ENCODE measurements at regions not wholly inside any gene's neighbourhood (a gene's known extent, or its start where the extent isn't known, plus 50 kb on each side); places are given as distances from the start of the nearest gene placed in this dataset.
"Not testable (repeated sequence)": the region's sequence is repeated elsewhere in the genome, so short reads cannot be mapped to it uniquely, and the experiment has no call there.

DNA sequence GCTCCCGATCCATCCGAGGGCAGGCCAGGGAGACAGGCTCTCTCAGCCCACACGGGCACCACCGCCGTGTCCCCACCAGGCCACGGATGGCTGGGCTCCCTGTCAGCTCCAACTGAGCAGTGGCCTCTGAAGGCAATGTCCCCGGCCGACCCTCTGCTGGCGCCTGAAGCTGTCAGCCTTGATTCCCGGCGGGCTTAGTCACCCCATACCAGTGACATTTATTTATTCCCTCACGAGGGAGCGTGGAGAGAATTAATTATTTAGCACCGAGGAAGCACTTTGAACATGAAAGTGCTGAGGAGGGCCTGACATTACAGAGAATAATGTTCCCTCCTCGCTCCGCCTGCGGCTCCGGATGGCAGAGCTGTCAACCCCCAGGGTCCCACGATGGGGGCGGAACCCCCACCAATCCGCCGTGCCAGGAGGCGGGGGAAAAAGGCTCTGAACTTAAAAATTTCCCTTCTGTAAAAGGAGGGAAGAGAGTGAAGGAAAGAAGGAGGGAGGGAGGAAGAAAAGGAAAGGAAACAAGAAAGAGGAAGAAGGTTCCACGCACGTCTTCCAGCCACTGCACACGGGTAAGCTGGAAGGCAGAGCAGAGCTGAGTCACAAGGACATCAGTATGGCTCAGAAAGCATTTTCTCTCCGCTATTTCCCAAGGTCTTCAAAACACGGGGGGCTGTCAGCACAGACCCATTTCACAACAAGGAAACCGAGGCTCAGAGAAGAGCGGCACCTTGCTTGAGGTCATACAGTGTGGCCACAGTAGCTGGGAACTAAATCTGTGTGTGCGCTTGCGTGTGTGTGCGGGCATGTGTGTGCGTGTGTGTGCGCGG lies 108.7 kb upstream of the NCOR2 start:
- DNase-seq (ENCODE audit: low spot score in 2 of 2) (no peak), ATAC-seq (no peak)
- Mint-ChIP-seq H3K9me3 (no peaks in the 10 kb centered on the region), H3K4me1 (peaks cover 7% of the 10 kb centered on the region), H3K27ac (no peak overlapping the region), H3K36me3 (peaks cover 4% of the 10 kb centered on the region), H3K4me3 (no peak overlapping the region)

DNA sequence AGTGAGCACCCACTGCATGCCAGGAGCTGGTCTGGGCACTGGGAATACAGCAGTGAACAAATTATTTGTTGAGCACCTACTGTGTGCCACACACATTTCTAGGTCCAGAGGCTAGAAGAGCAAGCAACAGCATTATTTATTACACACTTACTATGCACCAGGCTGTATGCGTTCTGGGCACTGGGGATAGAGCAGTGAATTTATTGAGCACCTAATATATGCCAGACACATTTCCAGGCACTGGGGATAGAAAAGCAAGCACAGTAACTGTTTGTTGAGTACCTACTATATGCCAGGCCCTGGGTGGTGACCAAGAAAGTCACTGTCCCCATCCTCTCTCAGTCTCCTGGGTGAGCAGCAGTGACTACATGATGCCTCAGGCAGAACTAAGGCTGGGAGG lies 107.5 kb upstream of the NCOR2 start:
- Mint-ChIP-seq H3K4me3 (no peak overlapping the region), H3K36me3 (peaks cover 4% of the 10 kb centered on the region), H3K4me1 (peaks cover 5% of the 10 kb centered on the region), H3K9me3 (no peaks in the 10 kb centered on the region), H3K27ac (no peak overlapping the region)
- ATAC-seq (no peak), DNase-seq (ENCODE audit: low spot score in 2 of 2) (no peak)

DNA sequence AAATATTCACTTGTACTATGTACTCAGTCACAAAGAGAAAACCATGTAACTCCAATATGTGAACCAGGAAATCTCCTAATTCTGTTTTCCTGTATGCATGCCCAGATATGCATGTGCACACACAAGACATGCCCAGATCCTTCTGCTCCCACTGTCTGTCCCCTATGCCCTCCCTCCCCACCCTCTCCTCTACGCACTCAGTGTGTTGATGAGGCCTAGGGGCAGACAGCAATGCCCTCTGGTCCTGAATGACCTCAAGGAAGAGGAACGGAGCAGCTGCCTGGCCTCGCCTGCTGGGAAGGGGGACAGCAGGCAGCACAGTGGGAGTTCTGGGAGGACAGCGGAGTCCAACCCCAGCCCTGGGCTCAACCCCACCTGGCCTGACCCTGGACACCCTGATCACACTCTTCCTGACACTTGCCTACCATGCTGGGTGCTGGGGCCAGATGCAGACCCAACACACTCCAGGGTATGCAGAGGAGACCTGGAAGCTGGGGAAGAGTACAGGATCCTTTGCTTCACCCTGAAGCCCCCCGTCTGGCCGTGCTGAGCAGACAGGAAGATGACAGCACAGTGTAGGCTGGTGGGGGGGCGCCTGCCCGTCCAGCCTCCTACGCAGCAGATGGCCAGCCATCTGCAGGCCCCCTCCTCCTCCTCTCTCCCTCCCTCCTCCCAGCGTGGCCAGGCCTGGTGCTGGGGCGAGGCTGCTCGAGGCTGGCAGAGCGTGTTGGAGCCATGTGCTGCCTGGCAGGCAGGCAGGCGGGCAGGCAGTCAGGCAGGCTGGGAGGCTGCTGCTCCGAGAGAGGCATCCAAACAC lies 106.6 kb upstream of the NCOR2 start:
- Mint-ChIP-seq H3K36me3 (peaks cover 4% of the 10 kb centered on the region), H3K27ac (no peak overlapping the region), H3K4me3 (no peak overlapping the region), H3K9me3 (no peaks in the 10 kb centered on the region), H3K4me1 (peaks cover 3% of the 10 kb centered on the region)
- DNase-seq (ENCODE audit: low spot score in 2 of 2): no peak
- peak; percentile 17 for ATAC-seq

DNA sequence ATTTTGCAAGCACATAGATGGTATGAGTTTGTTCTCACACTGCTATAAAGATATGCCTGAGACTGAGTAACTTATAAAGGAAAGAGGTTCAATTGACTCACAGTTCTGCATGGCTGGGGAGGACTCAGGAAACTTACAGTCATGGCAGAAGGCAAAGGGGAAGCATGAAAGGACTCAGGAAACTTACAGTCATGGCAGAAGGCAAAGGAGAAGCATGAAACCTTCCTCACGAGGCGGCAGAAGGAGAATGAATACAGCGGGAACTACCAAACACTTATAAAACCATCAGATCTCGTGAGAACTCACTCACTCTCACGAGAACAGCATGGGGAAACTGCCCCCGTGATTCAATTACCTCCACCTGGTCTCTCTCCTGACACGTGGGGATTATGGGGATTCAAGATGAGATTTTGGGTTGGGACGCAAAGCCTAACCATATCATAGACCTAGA lies 101.9 kb upstream of the NCOR2 start:
- not testable (repeated sequence) for ATAC-seq; H3K4me1 Mint-ChIP-seq; H3K36me3 Mint-ChIP-seq; H3K4me3 Mint-ChIP-seq; DNase-seq (ENCODE audit: low spot score in 2 of 2); H3K9me3 Mint-ChIP-seq; H3K27ac Mint-ChIP-seq

DNA sequence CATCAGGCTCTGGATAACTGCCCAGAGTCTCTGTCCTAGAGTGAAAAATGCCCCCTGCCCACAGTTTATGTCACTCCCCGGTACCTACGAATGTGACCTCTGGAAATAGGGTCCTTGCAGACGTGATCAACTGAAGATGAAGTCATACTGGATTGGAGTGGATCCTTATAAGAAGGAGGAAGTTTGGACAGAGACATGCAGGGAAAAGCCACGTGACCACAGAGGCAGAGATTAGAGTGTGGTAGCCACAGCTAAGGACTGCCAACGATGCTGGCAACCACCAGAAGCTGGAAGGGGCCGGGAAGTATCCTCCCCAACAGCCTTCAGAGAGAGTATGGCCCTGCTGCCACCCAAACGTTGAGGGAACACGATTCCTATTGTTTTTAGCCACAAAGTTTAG lies 101.2 kb upstream of the NCOR2 start:
- H3K4me3 Mint-ChIP-seq: no peak overlapping the region
- no peak for ATAC-seq
- no peak overlapping the region for H3K27ac Mint-ChIP-seq
- no peaks in the 10 kb centered on the region for H3K36me3 Mint-ChIP-seq
- H3K9me3 Mint-ChIP-seq: peaks cover 6% of the 10 kb centered on the region
- no peak for DNase-seq (ENCODE audit: low spot score in 2 of 2)
- no peaks in the 10 kb centered on the region for H3K4me1 Mint-ChIP-seq

DNA sequence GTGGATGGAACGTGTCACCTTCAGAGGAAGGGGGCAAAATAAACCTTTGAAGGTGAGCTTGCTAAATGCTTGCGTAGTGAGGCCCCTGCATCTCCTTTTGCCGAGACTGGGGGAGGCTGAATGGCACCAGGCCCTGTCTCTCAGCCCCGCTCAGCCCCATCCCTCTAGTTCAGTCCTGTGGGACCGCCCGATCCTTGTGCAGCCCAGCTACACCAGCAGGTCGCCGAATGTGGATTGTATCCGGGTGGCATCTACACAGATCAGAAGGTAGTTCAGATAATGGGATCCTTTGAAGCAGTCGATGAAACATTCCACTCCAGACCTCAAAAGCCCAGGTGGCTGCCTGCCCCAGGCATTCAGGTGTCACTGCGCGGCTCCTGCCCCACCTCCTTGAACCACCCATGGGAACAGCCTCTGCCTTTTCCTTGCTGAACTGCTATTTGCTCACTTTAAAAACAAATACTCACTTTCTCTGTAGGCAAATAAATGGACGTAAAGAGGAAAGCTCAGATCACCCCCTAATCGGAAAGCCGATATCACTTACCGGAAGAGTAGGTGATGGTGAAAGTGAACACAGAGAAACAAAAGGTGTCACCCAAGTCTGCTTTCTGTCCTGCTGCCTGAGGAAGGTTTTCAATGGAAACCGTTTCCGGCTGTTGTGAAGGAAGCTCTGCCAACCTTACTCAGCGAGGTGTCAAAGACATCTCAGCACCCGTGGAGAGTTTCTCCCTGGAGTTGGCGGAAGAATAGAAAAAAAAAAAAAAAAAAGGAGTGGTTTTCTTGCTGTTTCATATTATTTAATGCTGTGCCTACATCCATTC lies 100.3 kb upstream of the NCOR2 start:
- ATAC-seq: no peak

DNA sequence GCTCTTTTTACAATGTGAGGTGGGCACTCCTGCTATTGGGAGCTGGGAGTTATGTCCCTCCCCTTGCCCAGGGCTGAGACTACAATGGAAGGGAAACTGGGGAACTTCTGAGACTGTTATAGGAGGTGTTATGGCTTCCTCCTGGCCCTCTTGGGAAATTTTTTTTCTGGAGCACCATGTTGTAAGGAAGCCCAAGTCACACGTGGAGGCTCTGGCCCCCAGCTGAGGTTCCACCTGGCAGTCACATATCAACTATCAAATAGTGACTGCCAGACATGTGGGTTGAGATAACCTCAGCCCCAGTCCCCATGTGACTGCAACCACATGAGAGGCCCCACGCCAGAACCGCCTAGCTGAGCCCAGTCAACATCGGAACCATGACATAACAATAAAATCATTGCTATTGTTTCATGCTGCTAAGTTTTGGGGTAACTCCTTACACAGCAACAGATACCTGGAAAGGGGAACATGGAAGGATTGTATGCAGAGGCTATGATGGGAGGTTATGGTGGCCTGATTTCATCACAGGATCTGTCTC lies 99.4 kb upstream of the NCOR2 start:
- no peak overlapping the region for H3K27ac Mint-ChIP-seq
- H3K36me3 Mint-ChIP-seq: no peaks in the 10 kb centered on the region
- H3K9me3 Mint-ChIP-seq: peaks cover 6% of the 10 kb centered on the region
- no peak for DNase-seq (ENCODE audit: low spot score in 2 of 2)
- no peak for ATAC-seq
- H3K4me3 Mint-ChIP-seq: no peak overlapping the region
- H3K4me1 Mint-ChIP-seq: no peaks in the 10 kb centered on the region

More for the DNA sequence above, 100.3 kb upstream of the NCOR2 start:
- H3K4me1 Mint-ChIP-seq: no peaks in the 10 kb centered on the region
- no peak for DNase-seq (ENCODE audit: low spot score in 2 of 2)
- H3K36me3 Mint-ChIP-seq: no peaks in the 10 kb centered on the region
- peaks cover 6% of the 10 kb centered on the region for H3K9me3 Mint-ChIP-seq
- no peak overlapping the region for H3K4me3 Mint-ChIP-seq
- no peak overlapping the region for H3K27ac Mint-ChIP-seq

DNA sequence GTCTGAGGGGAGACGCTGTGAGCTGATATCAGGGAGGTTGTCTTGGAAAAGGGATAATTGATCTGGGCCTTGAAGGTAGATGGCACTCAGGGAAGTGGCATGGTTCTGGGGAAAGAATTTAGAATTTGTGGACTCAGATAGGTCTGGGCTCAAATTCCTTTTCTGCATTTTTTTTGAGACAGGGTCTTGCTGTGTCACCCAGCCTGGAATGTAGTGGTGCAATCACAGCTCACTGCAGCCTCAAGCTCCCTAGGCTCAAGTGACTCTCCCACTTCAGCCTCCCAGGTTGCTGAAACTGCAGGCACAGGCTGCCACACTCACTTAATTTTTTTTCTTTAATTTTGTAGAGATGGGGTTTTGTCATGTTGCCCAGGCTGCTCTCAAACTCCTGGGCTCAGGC lies 98.1 kb upstream of the NCOR2 start:
- no peaks in the 10 kb centered on the region for H3K36me3 Mint-ChIP-seq
- H3K4me1 Mint-ChIP-seq: no peaks in the 10 kb centered on the region
- H3K4me3 Mint-ChIP-seq: no peak overlapping the region
- DNase-seq (ENCODE audit: low spot score in 2 of 2) (no peak), ATAC-seq (no peak)
- no peak overlapping the region for H3K27ac Mint-ChIP-seq
- peaks cover 6% of the 10 kb centered on the region for H3K9me3 Mint-ChIP-seq

DNA sequence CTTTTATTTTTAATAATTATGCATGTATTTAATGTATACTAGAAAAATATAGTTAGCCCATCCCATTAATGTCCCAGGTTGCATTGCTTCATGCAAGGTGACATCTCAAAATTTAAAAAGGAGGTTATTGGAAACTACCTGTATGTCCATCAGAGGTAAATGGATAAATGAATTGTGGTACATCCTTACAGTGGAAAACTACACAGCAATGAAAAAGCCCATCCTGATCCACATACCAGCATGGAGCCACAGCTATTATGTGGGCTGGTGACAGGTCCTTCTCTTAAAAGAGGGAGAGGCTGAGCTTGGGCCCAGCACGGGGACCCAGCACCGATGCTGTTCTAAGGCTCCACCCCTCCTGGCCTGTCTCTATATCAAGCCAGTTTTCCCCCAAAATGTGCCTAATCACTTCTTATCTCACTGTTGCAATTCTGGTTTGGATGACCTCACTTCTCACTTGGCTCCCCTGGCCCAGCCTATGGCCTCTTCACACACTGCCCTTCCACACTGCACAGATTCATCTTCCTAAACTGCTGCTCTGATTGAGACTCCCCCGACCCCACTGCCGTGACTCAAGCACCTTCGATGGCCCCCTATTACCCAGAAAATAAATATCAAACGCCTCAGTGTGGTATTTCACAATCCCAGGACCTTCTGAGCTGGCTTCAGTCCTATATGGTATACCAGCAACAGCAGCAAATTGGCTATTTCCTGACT lies 97.1 kb upstream of the NCOR2 start:
- Mint-ChIP-seq H3K36me3 (no peaks in the 10 kb centered on the region), H3K9me3 (peaks cover 6% of the 10 kb centered on the region), H3K4me3 (no peak overlapping the region), H3K4me1 (no peaks in the 10 kb centered on the region), H3K27ac (no peak overlapping the region)
- DNase-seq (ENCODE audit: low spot score in 2 of 2) (no peak), ATAC-seq (no peak)

DNA sequence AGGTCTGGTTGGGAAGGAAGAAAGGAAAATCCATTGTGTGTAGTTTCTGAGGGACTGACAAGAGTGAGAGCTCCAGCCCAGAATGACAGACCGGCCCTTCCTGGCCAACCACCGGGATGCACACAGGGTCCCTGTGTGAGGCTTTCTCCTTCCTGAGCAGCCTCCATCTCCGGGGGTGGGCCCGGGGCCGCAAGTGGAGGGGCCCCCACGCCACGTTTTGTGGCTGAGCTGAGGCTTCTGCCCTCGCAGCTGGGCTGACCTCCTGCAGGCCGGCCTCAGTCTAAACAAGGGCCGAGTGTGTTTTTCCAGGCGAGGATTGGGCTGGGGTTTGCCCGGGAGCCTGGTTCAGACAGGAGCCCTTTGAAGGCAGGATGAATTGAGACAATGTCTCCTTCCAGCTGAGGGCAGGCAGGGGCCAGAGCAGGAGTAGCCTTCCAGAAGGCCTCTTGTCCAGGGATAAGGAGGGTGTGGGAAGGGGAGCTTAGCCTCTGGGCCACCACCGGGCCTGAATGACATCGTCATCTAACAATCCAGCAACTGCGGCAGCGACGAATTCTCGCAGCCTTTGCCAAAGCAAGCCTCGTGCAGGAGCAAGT lies 96.5 kb upstream of the NCOR2 start:
- ATAC-seq (no peak), DNase-seq (ENCODE audit: low spot score in 2 of 2) (no peak)
- Mint-ChIP-seq H3K36me3 (no peaks in the 10 kb centered on the region), H3K4me3 (no peak overlapping the region), H3K9me3 (peaks cover 6% of the 10 kb centered on the region), H3K4me1 (no peaks in the 10 kb centered on the region), H3K27ac (no peak overlapping the region)

DNA sequence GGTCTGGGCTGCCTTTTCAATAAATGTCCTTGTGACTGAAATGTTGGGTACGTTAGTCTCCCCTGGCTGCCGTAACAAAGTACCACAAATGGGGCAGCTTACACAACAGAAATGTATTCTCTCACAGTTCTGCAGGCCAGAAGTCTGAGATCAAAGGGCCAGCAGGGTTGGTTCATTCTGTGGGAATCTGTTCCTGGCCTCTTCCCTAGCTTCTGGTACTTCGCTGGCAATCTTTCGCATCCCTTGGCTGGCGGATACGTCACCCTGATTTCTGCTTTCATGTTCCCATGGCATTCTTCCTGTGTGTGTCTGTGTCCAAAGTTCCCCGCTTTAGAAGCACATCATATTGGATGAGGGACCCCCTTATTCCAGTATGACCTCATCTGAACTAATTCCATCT lies 95.8 kb upstream of the NCOR2 start:
- peaks cover 6% of the 10 kb centered on the region for H3K9me3 Mint-ChIP-seq
- ATAC-seq (no peak), DNase-seq (ENCODE audit: low spot score in 2 of 2) (no peak)
- H3K4me1 Mint-ChIP-seq: no peaks in the 10 kb centered on the region
- no peak overlapping the region for H3K27ac Mint-ChIP-seq
- no peaks in the 10 kb centered on the region for H3K36me3 Mint-ChIP-seq
- no peak overlapping the region for H3K4me3 Mint-ChIP-seq

DNA sequence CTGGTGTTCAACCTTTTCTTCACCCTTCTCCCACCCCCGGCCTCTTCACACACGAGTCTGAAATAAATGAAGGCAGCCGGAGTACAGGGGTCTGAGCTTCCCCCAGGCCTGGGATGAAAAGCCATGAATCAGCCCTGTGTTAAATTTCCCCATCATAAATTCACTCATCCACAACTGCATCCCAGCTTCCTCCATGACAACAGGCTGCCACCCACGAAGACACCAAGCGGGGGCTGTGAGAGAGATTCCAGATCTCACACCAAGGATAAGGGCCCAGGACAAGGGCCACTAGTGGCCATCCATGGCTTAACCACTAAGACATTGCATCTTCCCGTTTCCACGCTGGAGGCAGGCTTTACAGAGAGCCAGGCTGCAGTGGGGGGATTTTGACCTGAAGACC lies 93.9 kb upstream of the NCOR2 start:
- H3K27ac Mint-ChIP-seq: no peak overlapping the region
- DNase-seq (ENCODE audit: low spot score in 2 of 2) (no peak), ATAC-seq (no peak)
- no peaks in the 10 kb centered on the region for H3K4me1 Mint-ChIP-seq
- H3K9me3 Mint-ChIP-seq: peaks cover 5% of the 10 kb centered on the region
- no peaks in the 10 kb centered on the region for H3K36me3 Mint-ChIP-seq
- no peak overlapping the region for H3K4me3 Mint-ChIP-seq

DNA sequence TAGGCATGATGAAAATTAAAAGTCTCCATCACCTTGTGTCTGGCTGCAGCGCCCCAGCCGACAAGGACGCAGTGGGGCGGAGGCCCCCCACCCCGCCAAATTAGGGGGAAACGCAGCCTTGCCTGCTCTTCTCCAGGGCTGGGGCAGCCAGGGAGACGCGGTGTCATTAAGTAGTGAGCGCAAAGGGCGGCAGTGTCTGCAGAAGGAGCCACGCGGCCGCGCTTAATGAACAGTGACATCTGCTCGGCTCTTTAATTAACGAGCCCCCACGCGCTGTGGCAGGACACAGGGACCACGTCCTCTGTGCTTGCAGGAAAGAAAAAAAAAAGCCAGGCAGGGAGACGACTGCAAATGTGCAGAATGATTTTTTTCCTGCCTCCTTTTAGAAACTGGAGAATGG lies 93.4 kb upstream of the NCOR2 start:
- Mint-ChIP-seq H3K9me3 (peaks cover 3% of the 10 kb centered on the region), H3K36me3 (no peaks in the 10 kb centered on the region), H3K27ac (no peak overlapping the region), H3K4me3 (no peak overlapping the region), H3K4me1 (no peaks in the 10 kb centered on the region)
- DNase-seq (ENCODE audit: low spot score in 2 of 2) (no peak), ATAC-seq (no peak)

DNA sequence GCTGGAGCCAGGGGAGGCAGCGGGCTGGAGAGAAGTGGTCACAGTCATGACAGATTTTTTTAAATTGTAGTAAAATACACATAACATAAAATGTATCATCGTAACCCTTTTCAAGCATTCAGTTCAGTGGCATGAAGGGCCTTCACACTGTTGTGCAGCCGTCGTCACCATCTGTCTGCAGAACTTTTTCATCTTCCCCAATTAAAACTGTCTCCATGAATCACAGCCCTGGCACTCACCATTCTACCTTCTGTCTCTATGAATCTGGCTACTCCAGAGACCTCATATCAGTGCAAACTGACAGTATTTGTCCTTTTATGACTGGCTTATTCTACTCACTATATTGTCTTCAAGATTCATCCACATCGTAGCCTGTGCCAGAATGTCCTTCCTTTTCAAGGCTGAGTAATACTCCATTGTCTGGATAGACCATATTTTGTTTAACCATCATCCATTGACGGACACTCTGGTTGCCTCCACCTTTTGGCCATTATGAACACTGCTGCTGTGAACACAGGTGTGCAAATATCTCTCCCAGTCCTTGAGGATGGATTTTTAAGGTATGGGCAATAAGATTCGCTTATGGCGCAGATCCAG lies 91.5 kb upstream of the NCOR2 start:
- Mint-ChIP-seq H3K9me3 (no peaks in the 10 kb centered on the region), H3K27ac (no peak overlapping the region), H3K36me3 (no peaks in the 10 kb centered on the region), H3K4me3 (no peak overlapping the region), H3K4me1 (no peaks in the 10 kb centered on the region)
- ATAC-seq (no peak), DNase-seq (ENCODE audit: low spot score in 2 of 2) (no peak)

All from stimulated activated effector memory CD8-positive, alpha-beta T cell treated with anti-CD3 and anti-CD28 coated beads, Interleukin-12 subunit alpha, Interleukin-12 subunit beta, amount 100 ng/mL, for 72 hours (primary cell).